GM12865 (cell line): ENCODE measurements at regions not wholly inside any gene's neighbourhood (a gene's known extent, or its start where the extent isn't known, plus 50 kb on each side); places are given as distances from the start of the nearest gene placed in this dataset.

ENCODE experiments used
- DNase-seq: peaks from one replicate; pipeline ENCODE4 v3.0.0; 2010; ENCODE audit warnings: low read depth
- H3K4me3 ChIP-seq: 2 replicates; pipeline ENCODE4 v1.5.1; 2011; ENCODE audit warnings: mild to moderate bottlenecking, low read depth, low read length, control low read depth
- TF ChIP-seq, protein P1 (sequence below): IDR thresholded peaks from 2 replicates; pipeline ENCODE4 v1.5.1; 2011; ENCODE audit warnings: low read length, control low read depth, low read depth, inconsistent platforms; ENCODE audit not compliant: insufficient read depth; ENCODE audit errors: missing control alignments

DNA sequence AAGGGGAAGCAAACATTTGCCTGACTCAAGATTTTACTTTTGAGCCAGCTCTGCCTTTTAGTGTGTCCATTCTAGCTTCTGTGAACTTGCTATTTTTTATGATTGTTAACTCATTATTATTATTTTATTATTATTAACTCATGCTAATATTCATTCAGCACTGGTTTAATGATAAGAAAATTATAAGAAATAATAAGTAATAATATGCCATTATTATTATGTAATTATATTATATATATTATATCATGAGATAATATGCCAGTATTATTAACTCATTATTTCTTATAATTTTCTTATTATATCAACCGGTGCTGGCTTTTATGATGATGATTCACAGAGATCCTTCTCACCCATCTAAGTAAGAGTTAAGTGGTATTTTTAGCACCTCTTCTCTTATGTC is 79.3 kb upstream of the NPVF start:
- H3K4me3 ChIP-seq = no peak overlapping the region
- DNase-seq = no peak
- TF ChIP-seq, protein P1, sequence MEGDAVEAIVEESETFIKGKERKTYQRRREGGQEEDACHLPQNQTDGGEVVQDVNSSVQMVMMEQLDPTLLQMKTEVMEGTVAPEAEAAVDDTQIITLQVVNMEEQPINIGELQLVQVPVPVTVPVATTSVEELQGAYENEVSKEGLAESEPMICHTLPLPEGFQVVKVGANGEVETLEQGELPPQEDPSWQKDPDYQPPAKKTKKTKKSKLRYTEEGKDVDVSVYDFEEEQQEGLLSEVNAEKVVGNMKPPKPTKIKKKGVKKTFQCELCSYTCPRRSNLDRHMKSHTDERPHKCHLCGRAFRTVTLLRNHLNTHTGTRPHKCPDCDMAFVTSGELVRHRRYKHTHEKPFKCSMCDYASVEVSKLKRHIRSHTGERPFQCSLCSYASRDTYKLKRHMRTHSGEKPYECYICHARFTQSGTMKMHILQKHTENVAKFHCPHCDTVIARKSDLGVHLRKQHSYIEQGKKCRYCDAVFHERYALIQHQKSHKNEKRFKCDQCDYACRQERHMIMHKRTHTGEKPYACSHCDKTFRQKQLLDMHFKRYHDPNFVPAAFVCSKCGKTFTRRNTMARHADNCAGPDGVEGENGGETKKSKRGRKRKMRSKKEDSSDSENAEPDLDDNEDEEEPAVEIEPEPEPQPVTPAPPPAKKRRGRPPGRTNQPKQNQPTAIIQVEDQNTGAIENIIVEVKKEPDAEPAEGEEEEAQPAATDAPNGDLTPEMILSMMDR = no peak

DNA sequence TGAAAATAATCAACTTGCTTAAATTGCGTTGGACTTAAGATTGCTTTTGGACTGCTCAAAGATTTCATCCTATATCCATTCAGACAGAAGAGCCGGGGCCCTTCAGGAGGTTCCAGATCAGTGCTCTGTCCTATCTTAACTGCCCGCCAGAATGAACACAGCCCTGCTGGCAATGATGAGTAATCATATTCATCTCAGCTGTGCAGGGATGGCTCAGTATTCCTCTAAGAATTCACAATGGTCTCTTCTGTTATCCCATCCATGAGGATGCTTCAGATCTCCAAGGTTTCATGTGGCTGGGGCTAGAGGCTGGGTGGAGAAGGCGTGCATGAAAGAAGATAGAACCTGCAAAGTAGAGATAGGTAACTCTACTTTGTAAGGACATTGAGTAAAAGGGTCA is 80.0 kb upstream of the NPVF start:
- TF ChIP-seq, protein P1 = no peak
- H3K4me3 ChIP-seq = no peak overlapping the region
- DNase-seq = no peak

DNA sequence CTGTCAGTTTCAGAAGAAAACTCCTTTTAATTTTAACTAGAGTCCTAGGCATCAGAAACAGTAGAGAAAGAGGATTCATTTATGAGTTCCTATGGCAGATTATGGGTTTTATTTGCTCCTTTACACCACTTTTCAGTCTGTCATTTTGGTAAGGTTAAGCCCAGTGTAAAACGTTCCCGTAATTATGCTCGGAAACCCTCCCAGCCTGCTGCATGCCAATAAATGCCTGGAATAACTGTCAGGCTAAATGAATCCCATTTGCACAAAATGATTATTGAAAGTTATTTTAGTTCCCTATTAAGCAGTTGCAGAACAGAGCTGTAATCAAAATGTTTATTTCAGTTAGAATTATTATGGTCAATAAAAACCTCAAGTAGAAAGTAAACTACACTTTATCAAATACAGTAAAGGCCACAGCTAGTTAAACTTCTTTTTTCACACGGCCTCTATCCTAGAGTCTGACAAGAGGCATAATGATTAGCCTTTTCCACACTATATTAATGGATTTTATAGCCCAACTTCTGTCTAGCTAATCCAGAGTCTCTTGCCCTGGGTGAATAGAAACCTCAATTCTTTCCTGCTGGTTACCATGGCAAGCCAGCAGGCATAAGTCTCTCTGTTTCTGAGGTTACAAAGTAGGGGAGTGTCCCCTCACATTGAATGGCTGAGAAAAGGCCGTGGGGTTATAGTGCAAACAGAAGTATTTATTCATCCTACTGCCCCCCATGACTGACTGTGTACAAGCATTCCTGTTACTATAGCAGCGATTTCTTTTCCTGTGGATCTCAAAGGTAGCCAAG is 80.8 kb upstream of the NPVF start:
- DNase-seq = no peak
- TF ChIP-seq, protein P1 = no peak
- H3K4me3 ChIP-seq = no peak overlapping the region

DNA sequence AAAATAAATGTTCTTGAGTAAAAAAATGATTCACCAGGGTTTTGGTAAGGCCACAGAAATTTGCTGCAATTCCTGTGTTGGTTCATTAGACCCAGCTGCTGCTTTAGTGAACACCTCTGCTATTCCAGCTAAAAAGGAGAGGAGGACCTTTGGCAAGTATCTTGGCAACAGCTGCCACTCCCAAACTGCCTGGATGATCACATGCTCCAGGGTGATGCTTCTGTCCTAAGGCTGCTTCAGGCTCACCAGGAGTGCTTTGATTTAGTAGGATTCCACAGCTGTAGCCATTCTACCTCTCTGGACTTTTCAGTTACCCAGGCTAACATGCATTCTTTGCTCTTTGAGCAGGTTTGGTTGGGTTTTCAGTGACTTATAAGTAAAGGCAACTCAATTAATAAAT is 82.6 kb upstream of the NPVF start:
- TF ChIP-seq, protein P1 = no peak
- no peak for DNase-seq
- no peak overlapping the region for H3K4me3 ChIP-seq

DNA sequence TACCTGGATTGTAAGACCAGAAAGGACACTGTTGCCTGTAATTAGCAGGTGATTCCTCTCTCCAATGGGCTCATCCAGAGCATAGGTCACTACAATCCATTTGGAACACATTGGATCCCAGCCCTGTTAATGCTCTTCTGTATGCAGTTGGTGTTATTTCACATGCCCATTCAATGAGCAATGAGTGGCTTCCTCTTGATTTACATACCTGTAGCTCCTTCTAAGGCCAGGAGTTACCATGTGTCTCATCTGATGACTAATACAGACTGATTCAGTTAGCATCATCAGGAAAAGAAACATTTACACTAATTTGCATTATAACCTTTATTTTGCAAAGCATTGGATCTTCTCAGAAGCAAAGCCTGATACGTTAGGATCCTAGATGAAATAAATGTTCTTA is 83.1 kb upstream of the NPVF start:
- no peak overlapping the region for H3K4me3 ChIP-seq
- TF ChIP-seq, protein P1 = no peak
- no peak for DNase-seq

DNA sequence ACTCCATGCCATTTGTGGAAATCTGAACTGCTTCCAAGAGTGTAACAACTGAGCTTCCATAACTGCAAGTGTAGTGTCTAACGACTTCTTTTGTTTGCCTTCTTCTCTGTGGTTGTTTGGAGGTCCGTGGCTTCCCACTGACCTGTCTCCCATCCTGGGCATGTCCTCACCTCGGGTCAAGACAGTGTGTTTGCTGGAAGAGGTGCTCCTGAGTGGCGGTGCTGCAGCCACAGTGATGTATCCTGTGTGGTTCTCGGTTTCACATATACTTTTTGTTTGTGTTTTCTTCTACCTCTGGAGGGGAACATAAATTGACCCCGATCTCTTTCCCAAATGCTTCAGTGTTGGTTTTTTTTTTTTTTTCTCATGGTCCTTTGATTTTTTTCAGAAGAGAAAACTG is 84.7 kb upstream of the NPVF start:
- no peak overlapping the region for H3K4me3 ChIP-seq
- TF ChIP-seq, protein P1 = no peak
- DNase-seq = no peak

DNA sequence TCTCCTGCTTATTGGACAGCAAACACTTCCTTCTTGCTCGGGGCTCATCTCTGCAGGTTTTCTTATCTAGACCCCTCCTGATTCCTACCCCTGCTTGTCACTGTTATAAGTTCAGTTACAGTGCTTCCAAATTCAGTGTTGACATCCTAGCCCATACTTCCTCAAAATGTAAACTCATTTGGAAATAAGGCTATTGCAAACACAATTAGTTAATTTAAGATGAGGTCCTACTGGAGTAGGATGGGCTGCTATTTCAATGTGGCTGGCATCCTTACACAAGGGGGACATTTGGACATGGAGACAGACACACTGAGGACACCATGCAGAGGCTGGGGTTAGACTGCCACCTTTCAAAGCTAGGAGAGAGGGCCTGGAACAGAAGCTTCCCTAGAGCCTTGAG is 85.2 kb upstream of the NPVF start:
- DNase-seq = no peak
- no peak overlapping the region for H3K4me3 ChIP-seq
- TF ChIP-seq, protein P1 = no peak
